Loucy (cell line): ENCODE measurements at regions not wholly inside any gene's neighbourhood (a gene's known extent, or its start where the extent isn't known, plus 50 kb on each side); places are given as distances from the start of the nearest gene placed in this dataset.

ENCODE experiments used
- CTCF ChIP-seq: fragments of 200-600 bp; sonication (generic); conservative IDR thresholded peaks from 2 replicates; pipeline ENCODE4 v1.5.1; 2014; ENCODE audit warnings: mild to moderate bottlenecking, antibody characterized with exemption, low read length
- EZH2phosphoT487 ChIP-seq: fragments of 200-600 bp; IDR thresholded peaks from 2 replicates; pipeline ENCODE4 v1.6.1; 2018; ENCODE audit warnings: antibody characterized with exemption, mild to moderate bottlenecking, moderate library complexity, borderline replicate concordance

- TF ChIP-seq CTCF (no peak), EZH2phosphoT487 (no peak)
These were observed 81.1 kb upstream of the LHX5 start for GRCh38 chr12:113552760-113553159.
